ENCODE measurements at regions not wholly inside any gene's neighbourhood (a gene's known extent, or its start where the extent isn't known, plus 50 kb on each side); places are given as distances from the start of the nearest gene placed in this dataset.

- Histone ChIP-seq H3K9me3 (no peaks in the 10 kb centered on the region), H3K27me3 (ENCODE audit: low read depth) (no peaks in the 10 kb centered on the region), H3K27ac (no peak overlapping the region), H3K4me1 (no peaks in the 10 kb centered on the region), H3K4me3 (no peak overlapping the region), H3K36me3 (no peaks in the 10 kb centered on the region)
- TF ChIP-seq CTCF (IDR thresholded peaks at IDR 0.05) = no peak
- intact Hi-C loops (cut with DNase I) = no loop called here
- ATAC-seq (no peak), DNase-seq (no peak)
These were observed 803.3 kb upstream of the CELF4 start for GRCh38 chr18:38368886-38369285.

- intact Hi-C loops (cut with DNase I) = no loop called here
- Histone ChIP-seq H3K4me1 (no peaks in the 10 kb centered on the region), H3K27me3 (ENCODE audit: low read depth) (no peaks in the 10 kb centered on the region), H3K4me3 (no peak overlapping the region), H3K36me3 (no peaks in the 10 kb centered on the region), H3K27ac (no peak overlapping the region), H3K9me3 (no peaks in the 10 kb centered on the region)
- TF ChIP-seq CTCF (IDR thresholded peaks at IDR 0.05) = no peak
- no peak for ATAC-seq
- DNase-seq = no peak
These were observed 802.6 kb upstream of the CELF4 start for GRCh38 chr18:38368246-38368645.

- Histone ChIP-seq H3K4me1 (no peaks in the 10 kb centered on the region), H3K4me3 (no peak overlapping the region), H3K27me3 (ENCODE audit: low read depth) (no peaks in the 10 kb centered on the region), H3K36me3 (no peaks in the 10 kb centered on the region), H3K9me3 (no peaks in the 10 kb centered on the region), H3K27ac (no peak overlapping the region)
- no peak for TF ChIP-seq CTCF (IDR thresholded peaks at IDR 0.05)
- ATAC-seq (no peak), DNase-seq (no peak)
- intact Hi-C loops (cut with DNase I) = no loop called here
These were observed 801.9 kb upstream of the CELF4 start for GRCh38 chr18:38367473-38367872.

GRCh38 chr18:38362286-38362792 lies 796.7 kb upstream of the CELF4 start:
- DNase-seq (no peak), ATAC-seq (no peak)
- Histone ChIP-seq H3K4me1 (no peaks in the 10 kb centered on the region), H3K27me3 (ENCODE audit: low read depth) (no peaks in the 10 kb centered on the region), H3K9me3 (no peaks in the 10 kb centered on the region), H3K4me3 (no peak overlapping the region), H3K36me3 (no peaks in the 10 kb centered on the region), H3K27ac (no peak overlapping the region)
- intact Hi-C loops (cut with DNase I) = no loop called here
- TF ChIP-seq CTCF (IDR thresholded peaks at IDR 0.05) = no peak

- Histone ChIP-seq H3K9me3 (no peaks in the 10 kb centered on the region), H3K4me1 (no peaks in the 10 kb centered on the region), H3K27me3 (ENCODE audit: low read depth) (no peaks in the 10 kb centered on the region), H3K4me3 (no peak overlapping the region), H3K36me3 (no peaks in the 10 kb centered on the region), H3K27ac (no peak overlapping the region)
- no peak for TF ChIP-seq CTCF (IDR thresholded peaks at IDR 0.05)
- ATAC-seq (no peak), DNase-seq (no peak)
- intact Hi-C loops (cut with DNase I) = no loop called here
These were observed 793.4 kb upstream of the CELF4 start for GRCh38 chr18:38358805-38359657.
